NT2/D1 (cell line): ENCODE measurements at regions not wholly inside any gene's neighbourhood (a gene's known extent, or its start where the extent isn't known, plus 50 kb on each side); places are given as distances from the start of the nearest gene placed in this dataset.

Source experiments
- DNase-seq: peaks from one replicate; pipeline ENCODE4 v3.0.0-alpha.2; 2011; ENCODE audit warnings: low read depth, low spot score
- H3K27me3 ChIP-seq: 2 replicates; pipeline ENCODE4 v1.6.0; 2011; ENCODE audit warnings: mild to moderate bottlenecking; ENCODE audit not compliant: insufficient read length, insufficient read depth
- H3K36me3 ChIP-seq: 2 replicates; pipeline ENCODE4 v1.6.1; 2011; ENCODE audit warnings: mild to moderate bottlenecking, low read length, mixed read lengths; ENCODE audit not compliant: insufficient read depth, insufficient read length
- H3K4me1 ChIP-seq: 2 replicates; pipeline ENCODE4 v1.5.1; 2011; ENCODE audit not compliant: insufficient read depth, insufficient read length
- H3K4me3 ChIP-seq: 2 replicates; pipeline ENCODE4 v1.5.1; 2011; ENCODE audit warnings: low read depth; ENCODE audit not compliant: insufficient read length
- H3K9ac ChIP-seq: 2 replicates; pipeline ENCODE4 v1.6.0; 2011; ENCODE audit warnings: low read depth; ENCODE audit not compliant: insufficient read length
- H3K9me3 ChIP-seq: 2 replicates; pipeline ENCODE4 v1.5.1; 2011; ENCODE audit warnings: mild to moderate bottlenecking, low read length; ENCODE audit not compliant: insufficient read depth
- SUZ12 ChIP-seq: IDR thresholded peaks from 2 replicates; pipeline ENCODE4 v1.6.1; 2011; ENCODE audit not compliant: insufficient read length, insufficient read depth; ENCODE audit errors: extremely low read depth
- YY1 ChIP-seq: IDR thresholded peaks from 2 replicates; pipeline ENCODE4 v1.6.1; 2011; ENCODE audit not compliant: insufficient read length, insufficient read depth
- ZNF274 ChIP-seq: IDR thresholded peaks from 2 replicates; pipeline ENCODE4 v1.6.1; 2011; ENCODE audit warnings: mild to moderate bottlenecking, low read depth, low read length

GRCh38 chr9:18361646-18362045 lies 112.3 kb upstream of the ADAMTSL1 start:
- Histone ChIP-seq H3K4me1 (no peaks in the 10 kb centered on the region), H3K4me3 (no peak overlapping the region), H3K36me3 (no peaks in the 10 kb centered on the region), H3K9me3 (no peaks in the 10 kb centered on the region), H3K27me3 (no peaks in the 10 kb centered on the region), H3K9ac (no peak overlapping the region)
- TF ChIP-seq ZNF274 (no peak), YY1 (no peak), SUZ12 (no peak)
- DNase-seq: no peak

DNA sequence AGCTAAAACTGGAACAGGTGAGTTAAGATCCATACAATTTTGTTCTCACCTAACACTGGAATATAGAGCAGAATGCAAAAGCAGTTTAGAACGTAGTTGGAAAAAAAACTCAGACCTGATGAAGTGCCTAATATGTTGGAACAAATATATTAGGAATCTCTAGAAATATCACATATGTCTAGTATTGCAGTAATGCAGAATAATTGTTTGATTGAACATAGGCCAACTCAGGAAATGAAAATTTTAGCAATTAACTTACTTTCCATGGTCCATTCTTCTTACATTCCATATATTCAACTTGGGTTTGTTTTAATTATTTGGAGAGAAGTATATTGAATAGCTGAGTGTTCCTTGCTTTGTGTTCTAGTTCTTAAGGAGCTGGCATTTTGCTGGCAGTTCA lies 111.8 kb upstream of the ADAMTSL1 start:
- no peaks in the 10 kb centered on the region for H3K9me3 ChIP-seq
- H3K4me3 ChIP-seq: no peak overlapping the region
- H3K27me3 ChIP-seq: no peaks in the 10 kb centered on the region
- no peaks in the 10 kb centered on the region for H3K4me1 ChIP-seq
- H3K9ac ChIP-seq: no peak overlapping the region
- H3K36me3 ChIP-seq: no peaks in the 10 kb centered on the region
- TF ChIP-seq SUZ12: no peak
- TF ChIP-seq ZNF274: no peak
- no peak for TF ChIP-seq YY1
- DNase-seq: no peak

DNA sequence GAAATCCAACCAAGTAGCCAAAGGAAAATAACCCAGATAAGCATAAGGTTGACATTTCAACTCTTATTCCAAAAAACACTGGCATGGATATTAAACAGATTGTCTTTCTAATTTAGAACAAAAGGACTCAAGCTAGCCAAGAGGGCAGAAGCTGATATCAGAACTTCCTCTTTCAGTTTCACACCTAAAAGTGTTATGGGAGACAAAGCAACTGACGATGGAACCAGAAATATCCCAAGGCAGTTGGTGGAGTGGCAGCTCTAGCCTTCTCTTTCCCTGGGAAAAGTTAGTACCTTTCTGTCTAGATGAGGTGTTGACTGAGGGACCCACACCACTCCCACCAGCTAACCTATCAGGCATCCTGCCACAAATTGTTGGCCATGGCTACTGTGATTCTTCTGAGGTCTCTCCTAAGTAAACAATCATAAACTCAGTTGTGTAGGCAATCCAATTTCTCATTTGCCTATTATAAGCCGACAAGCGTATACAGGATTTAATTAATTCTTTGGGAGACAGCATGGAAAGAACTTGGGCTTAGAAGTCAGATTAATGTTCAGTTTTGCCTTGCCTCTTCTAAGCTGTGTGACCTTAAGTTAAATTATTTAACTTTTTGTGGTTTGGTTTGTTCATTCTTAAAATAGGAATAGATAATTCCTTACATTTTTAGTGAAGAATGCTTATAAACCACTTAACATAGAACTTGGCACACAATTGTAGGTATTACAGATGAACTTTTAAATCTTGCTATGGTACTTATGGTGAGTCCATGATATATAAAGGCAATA lies 110.9 kb upstream of the ADAMTSL1 start:
- Histone ChIP-seq H3K27me3 (no peaks in the 10 kb centered on the region), H3K9me3 (no peaks in the 10 kb centered on the region), H3K4me3 (no peak overlapping the region), H3K4me1 (no peaks in the 10 kb centered on the region), H3K36me3 (no peaks in the 10 kb centered on the region), H3K9ac (no peak overlapping the region)
- DNase-seq: no peak
- TF ChIP-seq SUZ12 (no peak), ZNF274 (no peak), YY1 (no peak)

GRCh38 chr9:18365651-18366050 lies 108.3 kb upstream of the ADAMTSL1 start:
- H3K9ac ChIP-seq: no peak overlapping the region
- H3K36me3 ChIP-seq: no peaks in the 10 kb centered on the region
- no peak overlapping the region for H3K4me3 ChIP-seq
- no peaks in the 10 kb centered on the region for H3K9me3 ChIP-seq
- no peaks in the 10 kb centered on the region for H3K27me3 ChIP-seq
- TF ChIP-seq ZNF274: no peak
- TF ChIP-seq YY1: no peak
- no peaks in the 10 kb centered on the region for H3K4me1 ChIP-seq
- DNase-seq: no peak

DNA sequence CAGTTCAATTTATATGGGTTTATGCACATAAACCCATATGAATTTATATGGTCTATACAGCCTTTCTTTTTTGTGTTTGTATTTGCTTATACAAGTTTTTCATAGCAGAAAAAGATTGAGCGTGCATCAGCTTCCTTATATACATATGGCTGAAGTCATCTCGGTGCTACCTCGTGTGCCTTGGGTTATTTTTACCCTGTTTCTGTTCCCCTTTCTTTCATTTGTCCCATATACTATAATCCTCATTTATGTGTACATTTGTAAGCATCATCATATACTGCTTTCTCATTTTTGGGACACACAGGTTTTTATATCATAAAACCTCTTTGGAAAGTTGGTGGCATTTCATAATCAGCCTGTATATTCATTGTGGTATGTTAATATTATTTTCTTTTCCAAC lies 107.8 kb upstream of the ADAMTSL1 start:
- no peaks in the 10 kb centered on the region for H3K27me3 ChIP-seq
- H3K36me3 ChIP-seq: no peaks in the 10 kb centered on the region
- no peak overlapping the region for H3K4me3 ChIP-seq
- TF ChIP-seq YY1 (no peak), ZNF274 (no peak), SUZ12 (no peak)
- H3K4me1 ChIP-seq: no peaks in the 10 kb centered on the region
- no peak overlapping the region for H3K9ac ChIP-seq
- H3K9me3 ChIP-seq: no peaks in the 10 kb centered on the region
- no peak for DNase-seq

- no peak overlapping the region for H3K9ac ChIP-seq
- no peaks in the 10 kb centered on the region for H3K36me3 ChIP-seq
- TF ChIP-seq ZNF274 (no peak), YY1 (no peak), SUZ12 (no peak)
- DNase-seq: no peak
- no peaks in the 10 kb centered on the region for H3K9me3 ChIP-seq
- no peaks in the 10 kb centered on the region for H3K4me1 ChIP-seq
- H3K27me3 ChIP-seq: no peaks in the 10 kb centered on the region
- no peak overlapping the region for H3K4me3 ChIP-seq
These were observed 105.7 kb upstream of the ADAMTSL1 start for GRCh38 chr9:18368206-18368605.

- Histone ChIP-seq H3K4me1 (no peaks in the 10 kb centered on the region), H3K36me3 (no peaks in the 10 kb centered on the region), H3K4me3 (no peak overlapping the region), H3K9me3 (no peaks in the 10 kb centered on the region; the same call in 1 of the 2 replicates), H3K27me3 (no peaks in the 10 kb centered on the region), H3K9ac (no peak overlapping the region)
- TF ChIP-seq ZNF274 (no peak), YY1 (no peak), SUZ12 (no peak)
- DNase-seq: no peak
These were observed 102.8 kb upstream of the ADAMTSL1 start for GRCh38 chr9:18371141-18371540.

DNA sequence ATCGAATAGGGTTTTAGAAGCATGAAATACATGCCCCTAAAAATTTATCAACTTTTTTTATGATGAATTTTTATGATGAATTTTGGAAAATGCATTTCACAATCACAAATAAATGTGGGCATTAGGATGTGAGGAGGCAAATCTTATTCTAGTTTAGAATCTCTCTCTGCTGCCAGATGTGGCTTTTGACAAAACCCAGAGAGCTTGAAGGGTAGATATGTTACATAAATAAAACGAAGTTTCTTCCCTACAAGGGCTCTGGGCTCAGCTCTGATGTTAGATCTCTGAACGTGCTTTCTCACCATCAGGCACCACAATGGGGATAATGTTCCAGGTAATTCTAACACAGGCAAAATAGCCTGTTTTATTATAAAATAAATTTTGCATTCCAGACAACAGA lies 102.3 kb upstream of the ADAMTSL1 start:
- no peaks in the 10 kb centered on the region for H3K4me1 ChIP-seq
- no peaks in the 10 kb centered on the region; the same call in 1 of the 2 replicates for H3K9me3 ChIP-seq
- H3K27me3 ChIP-seq: no peaks in the 10 kb centered on the region
- no peak for TF ChIP-seq YY1
- TF ChIP-seq SUZ12: no peak
- no peak for TF ChIP-seq ZNF274
- H3K4me3 ChIP-seq: no peak overlapping the region
- no peaks in the 10 kb centered on the region for H3K36me3 ChIP-seq
- H3K9ac ChIP-seq: no peak overlapping the region
- DNase-seq: no peak
